SK-N-SH treated with all-trans-retinoic acid at 6 μM for 48 hours (cell line): ENCODE measurements at regions not wholly inside any gene's neighbourhood (a gene's known extent, or its start where the extent isn't known, plus 50 kb on each side); places are given as distances from the start of the nearest gene placed in this dataset.

Experiments used
- ARNTL ChIP-seq: fragments of 450-650 bp; formaldehyde crosslinking; IDR thresholded peaks from 2 replicates; pipeline ENCODE4 v1.5.0; 2020; ENCODE audit warnings: low read depth, mild to moderate bottlenecking, moderate library complexity, borderline replicate concordance
- BACH2 ChIP-seq: fragments of 250-450 bp; sonication (Bioruptor Pico); IDR thresholded peaks from 2 replicates; pipeline ENCODE4 v1.9.0; 2021; ENCODE audit warnings: mild to moderate bottlenecking, borderline replicate concordance
- CREB5 ChIP-seq: fragments of 250-450 bp; sonication (Bioruptor Pico); IDR thresholded peaks from 2 replicates; pipeline ENCODE4 v1.5.1; 2020; ENCODE audit warnings: low read depth, mild to moderate bottlenecking, moderate library complexity
- CSDC2 ChIP-seq: fragments of 250-450 bp; sonication (Bioruptor Pico); IDR thresholded peaks from 2 replicates; pipeline ENCODE4 v1.5.0; 2020; ENCODE audit warnings: mild to moderate bottlenecking, moderate library complexity
- ISL1 ChIP-seq: fragments of 250-450 bp; sonication (Bioruptor Pico); IDR thresholded peaks from 2 replicates; pipeline ENCODE4 v2.1.2; 2022; ENCODE audit warnings: mild to moderate bottlenecking, moderate library complexity
- PATZ1 ChIP-seq: fragments of 250-450 bp; sonication (Bioruptor Pico); IDR thresholded peaks from 2 replicates; pipeline ENCODE4 v1.8.0; 2020; ENCODE audit warnings: mild to moderate bottlenecking, moderate library complexity, borderline replicate concordance
- POU6F1 ChIP-seq: fragments of 250-450 bp; sonication (Bioruptor Pico); IDR thresholded peaks from 2 replicates; pipeline ENCODE4 v1.8.0; 2021; ENCODE audit warnings: low read depth, mild to moderate bottlenecking, moderate library complexity, borderline replicate concordance
- PPARA ChIP-seq: fragments of 250-450 bp; sonication (Bioruptor Pico); IDR thresholded peaks from 2 replicates; pipeline ENCODE4 v1.5.0; 2020; ENCODE audit warnings: mild to moderate bottlenecking, borderline replicate concordance
- RARB ChIP-seq: fragments of 250-450 bp; sonication (Bioruptor Pico); IDR thresholded peaks from 2 replicates; pipeline ENCODE4 v1.8.0; 2021; ENCODE audit warnings: mild to moderate bottlenecking, moderate library complexity
- TCF4 ChIP-seq: fragments of 250-450 bp; sonication (Bioruptor Pico); IDR thresholded peaks from 2 replicates; pipeline ENCODE4 v1.8.0; 2021; ENCODE audit warnings: mild to moderate bottlenecking, moderate library complexity, borderline replicate concordance
- ZC3H10 ChIP-seq: fragments of 250-450 bp; sonication (Bioruptor Pico); IDR thresholded peaks from 2 replicates; pipeline ENCODE4 v1.5.1; 2021; ENCODE audit warnings: mild to moderate bottlenecking, moderate library complexity
- ZFP30 ChIP-seq: fragments of 450-650 bp; formaldehyde crosslinking; IDR thresholded peaks from 2 replicates; pipeline ENCODE4 v1.5.0; 2022; ENCODE audit warnings: mild to moderate bottlenecking, moderate library complexity
- ZNF70 ChIP-seq: fragments of 450-650 bp; formaldehyde crosslinking; IDR thresholded peaks from 2 replicates; pipeline ENCODE4 v1.5.0; 2020; ENCODE audit warnings: mild to moderate bottlenecking, moderate library complexity

GRCh38 chr10:120783098-120783497 is 68.1 kb upstream of the WDR11 start:
- TF ChIP-seq ZFP30 (no peak), ZNF70 (CRISPR knock-in tag) (no peak), ARNTL (CRISPR knock-in tag) (no peak), PATZ1 (CRISPR knock-in tag) (no peak), ZC3H10 (CRISPR knock-in tag) (no peak), POU6F1 (CRISPR knock-in tag) (no peak), CREB5 (no peak), BACH2 (CRISPR knock-in tag) (no peak), TCF4 (CRISPR knock-in tag) (no peak), PPARA (CRISPR knock-in tag) (no peak), ISL1 (no peak), RARB (CRISPR knock-in tag) (no peak), CSDC2 (no peak)
